Myocyte (in vitro differentiated cells): ENCODE measurements at regions not wholly inside any gene's neighbourhood (a gene's known extent, or its start where the extent isn't known, plus 50 kb on each side); places are given as distances from the start of the nearest gene placed in this dataset.

ENCODE experiments used
- DNase-seq: peaks from one replicate; pipeline ENCODE4 v3.0.0-alpha.2; 2012; ENCODE audit warnings: low read depth

GRCh38 chr2:198817536-198817935, 640.2 kb downstream of the SATB2 start:
- DNase-seq: no peak

GRCh38 chr2:198815626-198816025, 642.1 kb downstream of the SATB2 start:
- DNase-seq: no peak

- no peak for DNase-seq
These were observed 646.5 kb downstream of the SATB2 start for GRCh38 chr2:198811198-198811597.

- DNase-seq: no peak
These were observed 647.8 kb downstream of the SATB2 start for GRCh38 chr2:198809976-198810375.

GRCh38 chr2:198807131-198807530, 650.6 kb downstream of the SATB2 start:
- no peak for DNase-seq

GRCh38 chr2:198795419-198795818, 662.3 kb downstream of the SATB2 start:
- DNase-seq: no peak

GRCh38 chr2:198791623-198792022, 666.1 kb downstream of the SATB2 start:
- no peak for DNase-seq

GRCh38 chr2:198788676-198789075, 669.1 kb downstream of the SATB2 start:
- DNase-seq: no peak

- no peak for DNase-seq
These were observed 675.0 kb downstream of the SATB2 start for GRCh38 chr2:198782734-198783133.

GRCh38 chr2:198776616-198777406, 680.9 kb downstream of the SATB2 start:
- no peak for DNase-seq

- DNase-seq: no peak
These were observed 682.0 kb downstream of the SATB2 start for GRCh38 chr2:198775737-198776136.

- no peak for DNase-seq
These were observed 683.2 kb downstream of the SATB2 start for GRCh38 chr2:198774576-198774975.

GRCh38 chr2:198767694-198768093, 690.0 kb downstream of the SATB2 start:
- DNase-seq: no peak

- no peak for DNase-seq
These were observed 693.9 kb downstream of the SATB2 start for GRCh38 chr2:198763793-198764192.

- no peak for DNase-seq
These were observed 695.3 kb downstream of the SATB2 start for GRCh38 chr2:198762441-198762840.

- no peak for DNase-seq
These were observed 700.7 kb downstream of the SATB2 start for GRCh38 chr2:198757069-198757468.

- no peak for DNase-seq
These were observed 701.6 kb downstream of the SATB2 start for GRCh38 chr2:198756166-198756565.

GRCh38 chr2:198753101-198753500, 704.6 kb downstream of the SATB2 start:
- DNase-seq: no peak

- no peak for DNase-seq
These were observed 708.4 kb downstream of the SATB2 start for GRCh38 chr2:198749364-198749763.

GRCh38 chr2:198731842-198732399, 725.8 kb downstream of the SATB2 start:
- no peak for DNase-seq

- DNase-seq: no peak
These were observed 737.5 kb downstream of the SATB2 start for GRCh38 chr2:198720266-198720665.

- no peak for DNase-seq
These were observed 740.3 kb downstream of the SATB2 start for GRCh38 chr2:198717451-198717850.

- no peak for DNase-seq
These were observed 742.4 kb downstream of the SATB2 start for GRCh38 chr2:198715302-198715835.
